B cell (primary cell): ENCODE measurements at regions not wholly inside any gene's neighbourhood (a gene's known extent, or its start where the extent isn't known, plus 50 kb on each side); places are given as distances from the start of the nearest gene placed in this dataset.

ENCODE experiments used
- ATAC-seq: fragments of 200-7000 bp; cut with Tn5 transposase; one replicate; pipeline ENCODE4 v1.10.0; 2021; ENCODE audit warnings: low read depth, mild to moderate bottlenecking, moderate number of reproducible peaks, moderate library complexity
- CTCF ChIA-PET: fragments of 350-600 bp; sonication (Branson Sonifier 250); formaldehyde crosslinking; loops from one replicate; lab custom pipeline; 2021; ENCODE audit warnings: antibody characterized with exemption, inconsistent platforms; lab: Charles Lee
- POLR2A ChIA-PET: fragments of 350-600 bp; sonication (Branson Sonifier 250); formaldehyde crosslinking; loops from one replicate; lab custom pipeline; 2021; ENCODE audit warnings: antibody characterized with exemption; lab: Charles Lee
- DNase-seq: peaks from one replicate; pipeline ENCODE4 v3.0.0; 2013
- H2AFZ ChIP-seq: 2 replicates; pipeline ENCODE4 v1.6.1; 2012; ENCODE audit warnings: mild to moderate bottlenecking, low read depth, low read length; ENCODE audit not compliant: insufficient read depth, poor library complexity, severe bottlenecking
- H3K27ac ChIP-seq, 2 donors: 1 replicate in 1 of 2; 2 replicates in 1 of 2; pipeline ENCODE4 v1.5.1; 2012 to 2013; ENCODE audit warnings: low read length in 2 of 2, mild to moderate bottlenecking in 2 of 2, moderate library complexity in 1 of 2
- H3K27me3 ChIP-seq, 4 experiments: fragments of 200-600 bp in 1 of 4; sonication (generic) in 1 of 4; replicated peaks in 1 of 4; 1 replicate in 2 of 4; 2 replicates in 2 of 4; pipeline versions ENCODE4 v1.6.1 to v1.7.0; 2013 to 2016; ENCODE audit warnings: low read length in 3 of 4, mild to moderate bottlenecking in 2 of 4, mixed read lengths in 1 of 4, moderate library complexity in 1 of 4; ENCODE audit not compliant: insufficient read depth in 4 of 4, control insufficient read depth in 3 of 4; ENCODE audit errors: control extremely low read depth in 1 of 4
- H3K36me3 ChIP-seq, 2 experiments: replicated peaks in 1 of 2; 1 replicate in 1 of 2; 2 replicates in 1 of 2; pipeline versions ENCODE4 v1.6.1 to v1.7.1; 2013; ENCODE audit warnings: low read length in 1 of 2; ENCODE audit not compliant: insufficient read depth in 2 of 2, control insufficient read depth in 1 of 2; ENCODE audit errors: control extremely low read depth in 1 of 2, extremely low read depth in 1 of 2
- H3K4me1 ChIP-seq, 2 donors: fragments of 200-600 bp in 1 of 2; sonication (generic) in 1 of 2; 1 replicate in 1 of 2; 2 replicates in 1 of 2; pipeline versions ENCODE4 v1.5.1 to v1.6.1; 2013 to 2017; ENCODE audit warnings: low read length in 2 of 2; ENCODE audit not compliant: control insufficient read depth in 2 of 2, insufficient read depth in 2 of 2
- H3K4me2 ChIP-seq: replicated peaks from 2 replicates; pipeline ENCODE3; 2012; ENCODE audit warnings: mild to moderate bottlenecking, low read depth, low read length; ENCODE audit not compliant: poor library complexity, severe bottlenecking
- H3K4me3 ChIP-seq, 5 experiments: fragments of 200-600 bp in 1 of 5; sonication (generic) in 1 of 5; 1 replicate in 3 of 5; 2 replicates in 2 of 5; pipeline versions ENCODE4 v1.5.1 to v1.7.0; 2011 to 2016; ENCODE audit warnings: low read length in 4 of 5, mild to moderate bottlenecking in 4 of 5, low read depth in 2 of 5, control low read depth in 1 of 5, moderate library complexity in 1 of 5; ENCODE audit not compliant: insufficient read depth in 1 of 5; ENCODE audit errors: control extremely low read depth in 1 of 5, extremely low read depth in 1 of 5
- H3K79me2 ChIP-seq: fragments of 200-600 bp; sonication (generic); one replicate; pipeline ENCODE4 v1.6.0; 2016; ENCODE audit warnings: low read length; ENCODE audit not compliant: control insufficient read depth, insufficient read depth
- H3K9ac ChIP-seq: fragments of 200-600 bp; sonication (generic); 2 replicates; pipeline ENCODE4 v1.6.1; 2017; ENCODE audit warnings: mild to moderate bottlenecking, low read length, moderate library complexity
- H3K9me3 ChIP-seq, 3 donors: one replicate each; pipeline versions ENCODE4 v1.6.1 to v1.7.1; 2013; ENCODE audit warnings: low read length in 2 of 3; ENCODE audit not compliant: control insufficient read depth in 2 of 3, insufficient read depth in 1 of 3; ENCODE audit errors: control extremely low read depth in 1 of 3
- H4K20me1 ChIP-seq: 2 replicates; pipeline ENCODE4 v1.6.0; 2012; ENCODE audit warnings: mild to moderate bottlenecking, low read length; ENCODE audit not compliant: insufficient read depth, control insufficient read depth, poor library complexity, severe bottlenecking
- H3K27ac Mint-ChIP-seq: one replicate; pipeline ENCODE4 v1.8.0; 2021; ENCODE audit warnings: mixed read lengths
- H3K27me3 Mint-ChIP-seq: one replicate; pipeline ENCODE4 v1.8.0; 2021; ENCODE audit warnings: mixed read lengths
- H3K4me1 Mint-ChIP-seq: one replicate; pipeline ENCODE4 v1.8.0; 2021; ENCODE audit warnings: mixed read lengths
- H3K4me3 Mint-ChIP-seq: one replicate; pipeline ENCODE4 v1.8.0; 2021; ENCODE audit warnings: mixed read lengths
- H3K9me3 Mint-ChIP-seq: one replicate; pipeline ENCODE4 v1.8.0; 2022; ENCODE audit warnings: mixed read lengths; ENCODE audit not compliant: insufficient read depth
- EZH2 ChIP-seq: IDR thresholded peaks from 2 replicates; pipeline ENCODE4 v1.6.1; 2012; ENCODE audit warnings: borderline replicate concordance, low read depth, mild to moderate bottlenecking, moderate library complexity, low read length; ENCODE audit not compliant: insufficient read depth, poor library complexity, severe bottlenecking
- WGBS: methylation state at CpG from one replicate; pipeline ENCODE4 v1.1.5; 2013; ENCODE audit warnings: missing lambda C conversion rate; ENCODE audit not compliant: insufficient coverage; 5-methylcytosine and 5-hydroxymethylcytosine counted together
- intact Hi-C: fragments of 100-400 bp; cut with micrococcal nuclease; formaldehyde crosslinking; loops from one replicate; pipeline ENCODE4 v1.10.0; 2022
- TF ChIP-seq, protein P1 (sequence below): fragments of 200-600 bp; IDR thresholded peaks from one replicate; pipeline ENCODE4 v1.8.0; 2022; ENCODE audit warnings: antibody characterized with exemption, mild to moderate bottlenecking

- DNase-seq = no peak
- ATAC-seq = no peak
- no peaks in the 10 kb centered on the region for H3K79me2 ChIP-seq
- WGBS = 94% methylated on average over 3 of the region's 9 CpGs
- H4K20me1 ChIP-seq = no peaks in the 10 kb centered on the region
- POLR2A ChIA-PET = no interaction called here
- H3K27me3 ChIP-seq = no peaks in the 10 kb centered on the region
- peaks cover 0 to 9% (median 0%) of the 10 kb centered on the region in 3 donors for H3K9me3 ChIP-seq
- H3K27me3 Mint-ChIP-seq = peaks cover 10% of the 10 kb centered on the region
- no peak overlapping the region for H3K9ac ChIP-seq
- intact Hi-C loops = no loop called here
- H3K4me2 ChIP-seq = no peak overlapping the region
- no peaks in the 10 kb centered on the region for H3K36me3 ChIP-seq
- TF ChIP-seq EZH2 = no peak
- TF ChIP-seq, protein P1, sequence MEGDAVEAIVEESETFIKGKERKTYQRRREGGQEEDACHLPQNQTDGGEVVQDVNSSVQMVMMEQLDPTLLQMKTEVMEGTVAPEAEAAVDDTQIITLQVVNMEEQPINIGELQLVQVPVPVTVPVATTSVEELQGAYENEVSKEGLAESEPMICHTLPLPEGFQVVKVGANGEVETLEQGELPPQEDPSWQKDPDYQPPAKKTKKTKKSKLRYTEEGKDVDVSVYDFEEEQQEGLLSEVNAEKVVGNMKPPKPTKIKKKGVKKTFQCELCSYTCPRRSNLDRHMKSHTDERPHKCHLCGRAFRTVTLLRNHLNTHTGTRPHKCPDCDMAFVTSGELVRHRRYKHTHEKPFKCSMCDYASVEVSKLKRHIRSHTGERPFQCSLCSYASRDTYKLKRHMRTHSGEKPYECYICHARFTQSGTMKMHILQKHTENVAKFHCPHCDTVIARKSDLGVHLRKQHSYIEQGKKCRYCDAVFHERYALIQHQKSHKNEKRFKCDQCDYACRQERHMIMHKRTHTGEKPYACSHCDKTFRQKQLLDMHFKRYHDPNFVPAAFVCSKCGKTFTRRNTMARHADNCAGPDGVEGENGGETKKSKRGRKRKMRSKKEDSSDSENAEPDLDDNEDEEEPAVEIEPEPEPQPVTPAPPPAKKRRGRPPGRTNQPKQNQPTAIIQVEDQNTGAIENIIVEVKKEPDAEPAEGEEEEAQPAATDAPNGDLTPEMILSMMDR = no peak
- no peaks in the 10 kb centered on the region for H3K9me3 Mint-ChIP-seq
- no peak overlapping the region for H3K4me3 Mint-ChIP-seq
- H2AFZ ChIP-seq = no peak overlapping the region
- H3K27ac Mint-ChIP-seq = no peak overlapping the region
- no peak overlapping the region for H3K4me3 ChIP-seq
- CTCF ChIA-PET = no interaction called here
- H3K4me1 ChIP-seq = no peaks in the 10 kb centered on the region
- no peaks in the 10 kb centered on the region for H3K4me1 Mint-ChIP-seq
- no peak overlapping the region for H3K27ac ChIP-seq
Observed at GRCh38 chr1:115545791-115546733, 95.7 kb upstream of the VANGL1 start.

DNA sequence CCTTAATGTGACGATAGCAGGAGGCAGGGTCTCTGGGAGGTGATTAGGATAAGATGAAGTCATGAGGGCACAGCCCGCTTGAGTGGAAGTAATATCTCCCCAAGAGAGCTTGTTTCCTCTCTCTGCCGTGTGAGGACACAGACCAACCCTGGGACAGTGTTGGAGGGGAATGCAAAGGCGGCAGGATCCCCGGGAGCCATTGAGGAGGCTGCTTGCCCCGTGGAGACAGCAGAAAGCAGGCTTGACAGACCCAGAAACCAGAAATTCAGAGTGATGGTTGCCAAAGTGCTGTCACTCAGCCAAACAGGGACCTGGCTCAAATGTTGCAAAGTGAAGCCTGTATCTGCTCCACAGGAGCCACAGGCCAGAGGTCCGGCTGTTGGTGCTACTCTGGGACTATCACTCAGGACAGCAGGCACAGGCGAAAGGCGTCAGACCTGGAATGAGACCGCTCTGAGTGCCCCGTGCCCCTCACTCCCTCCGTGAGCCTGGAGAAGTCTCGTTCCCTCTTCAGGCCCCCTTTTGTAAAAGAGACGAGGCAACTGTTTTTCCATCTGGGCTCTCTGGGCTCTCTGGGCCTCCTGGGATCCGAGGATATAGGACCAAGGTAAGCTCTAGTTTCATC is 96.6 kb upstream of the VANGL1 start:
- intact Hi-C loops = no loop called here
- Histone ChIP-seq H3K27ac (no peak overlapping the region), H2AFZ (no peak overlapping the region), H3K36me3 (no peaks in the 10 kb centered on the region), H3K9ac (no peak overlapping the region), H3K4me2 (no peak overlapping the region), H3K27me3 (no peaks in the 10 kb centered on the region), H3K4me1 (no peaks in the 10 kb centered on the region), H4K20me1 (no peaks in the 10 kb centered on the region), H3K79me2 (no peaks in the 10 kb centered on the region), H3K4me3 (no peak overlapping the region), H3K9me3 (peaks cover 0 to 13% (median 0%) of the 10 kb centered on the region in 3 donors)
- Mint-ChIP-seq H3K9me3 (no peaks in the 10 kb centered on the region), H3K4me1 (no peaks in the 10 kb centered on the region), H3K27ac (no peak overlapping the region), H3K27me3 (peaks cover 10% of the 10 kb centered on the region), H3K4me3 (no peak overlapping the region)
- ATAC-seq (no peak), DNase-seq (no peak)
- CTCF ChIA-PET = no interaction called here
- TF ChIP-seq, protein P1 = no peak
- 83% methylated on average over 12 of the region's 15 CpGs for WGBS
- POLR2A ChIA-PET = no interaction called here
